ENCODE measurements at regions not wholly inside any gene's neighbourhood (a gene's known extent, or its start where the extent isn't known, plus 50 kb on each side); places are given as distances from the start of the nearest gene placed in this dataset.

- TF ChIP-seq POLR2A (IDR thresholded peaks at IDR 0.05) (no peak), CTCF (IDR thresholded peaks at IDR 0.05) (no peak)
Measured at GRCh38 chr2:146138820-146139219, 1618.9 kb upstream of the ZEB2 start.
